GM13976 (cell line): ENCODE measurements at regions not wholly inside any gene's neighbourhood (a gene's known extent, or its start where the extent isn't known, plus 50 kb on each side); places are given as distances from the start of the nearest gene placed in this dataset.

Experiments used
- DNase-seq: peaks from one replicate; pipeline ENCODE4 v3.0.0; 2012; ENCODE audit warnings: low spot score
- in situ Hi-C: fragments of 300-500 bp; cut with MboI; formaldehyde crosslinking; loops from one replicate; pipeline ENCODE4 v1.12.0; 2022; ENCODE audit warnings: low sequenced_read_pairs, mixed read lengths, inconsistent platforms; ENCODE audit not compliant: unreplicated experiment
- TF ChIP-seq, protein P1 (sequence below): IDR thresholded peaks from 2 replicates; pipeline ENCODE4 v1.5.1; 2012; ENCODE audit warnings: borderline replicate concordance, mild to moderate bottlenecking; ENCODE audit not compliant: insufficient read depth; ENCODE audit errors: extremely low read depth, missing control alignments, control extremely low read depth

DNA sequence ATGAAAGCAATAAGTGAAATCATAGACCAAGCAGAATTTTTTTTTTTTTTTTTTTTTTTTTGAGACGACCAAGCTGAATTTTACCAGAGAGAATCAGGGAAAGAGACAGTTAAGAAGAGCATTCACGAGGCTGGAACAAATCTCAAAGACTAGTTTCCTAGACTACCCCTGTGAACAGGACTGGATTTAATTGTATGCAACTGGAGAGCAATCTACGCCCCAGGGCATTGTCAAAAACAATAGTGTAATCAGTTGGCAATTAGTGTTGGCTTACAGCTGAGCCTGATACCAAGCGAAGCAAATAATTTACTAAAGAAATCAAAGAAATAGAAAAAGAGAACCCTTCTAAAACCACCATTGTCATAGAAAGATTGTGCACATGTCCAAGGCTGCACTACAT lies 232.9 kb upstream of the CPNE8 start:
- no peak for DNase-seq
- in situ Hi-C loops: no loop called here
- TF ChIP-seq, protein P1, sequence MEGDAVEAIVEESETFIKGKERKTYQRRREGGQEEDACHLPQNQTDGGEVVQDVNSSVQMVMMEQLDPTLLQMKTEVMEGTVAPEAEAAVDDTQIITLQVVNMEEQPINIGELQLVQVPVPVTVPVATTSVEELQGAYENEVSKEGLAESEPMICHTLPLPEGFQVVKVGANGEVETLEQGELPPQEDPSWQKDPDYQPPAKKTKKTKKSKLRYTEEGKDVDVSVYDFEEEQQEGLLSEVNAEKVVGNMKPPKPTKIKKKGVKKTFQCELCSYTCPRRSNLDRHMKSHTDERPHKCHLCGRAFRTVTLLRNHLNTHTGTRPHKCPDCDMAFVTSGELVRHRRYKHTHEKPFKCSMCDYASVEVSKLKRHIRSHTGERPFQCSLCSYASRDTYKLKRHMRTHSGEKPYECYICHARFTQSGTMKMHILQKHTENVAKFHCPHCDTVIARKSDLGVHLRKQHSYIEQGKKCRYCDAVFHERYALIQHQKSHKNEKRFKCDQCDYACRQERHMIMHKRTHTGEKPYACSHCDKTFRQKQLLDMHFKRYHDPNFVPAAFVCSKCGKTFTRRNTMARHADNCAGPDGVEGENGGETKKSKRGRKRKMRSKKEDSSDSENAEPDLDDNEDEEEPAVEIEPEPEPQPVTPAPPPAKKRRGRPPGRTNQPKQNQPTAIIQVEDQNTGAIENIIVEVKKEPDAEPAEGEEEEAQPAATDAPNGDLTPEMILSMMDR: no peak

DNA sequence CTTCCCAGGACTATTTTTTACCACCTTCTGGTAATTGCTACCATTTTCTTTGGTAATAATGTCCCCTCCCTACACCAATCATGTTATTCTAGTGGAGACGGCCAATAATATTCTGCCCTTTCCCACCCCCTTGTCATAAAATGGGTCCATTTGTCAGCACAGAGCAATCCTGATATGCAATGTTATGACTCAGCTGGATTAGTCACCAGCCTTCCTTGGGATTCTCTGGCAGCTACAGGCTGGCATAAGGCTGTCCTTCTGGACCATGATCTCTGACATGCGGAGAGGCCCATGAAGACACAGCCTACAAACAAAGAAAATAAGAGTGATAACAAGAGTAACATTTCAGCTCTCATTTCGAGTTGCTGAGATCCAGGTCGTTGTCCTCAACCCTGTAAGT lies 222.0 kb upstream of the CPNE8 start:
- TF ChIP-seq, protein P1: no peak
- no peak for DNase-seq
- in situ Hi-C loops: no loop called here

DNA sequence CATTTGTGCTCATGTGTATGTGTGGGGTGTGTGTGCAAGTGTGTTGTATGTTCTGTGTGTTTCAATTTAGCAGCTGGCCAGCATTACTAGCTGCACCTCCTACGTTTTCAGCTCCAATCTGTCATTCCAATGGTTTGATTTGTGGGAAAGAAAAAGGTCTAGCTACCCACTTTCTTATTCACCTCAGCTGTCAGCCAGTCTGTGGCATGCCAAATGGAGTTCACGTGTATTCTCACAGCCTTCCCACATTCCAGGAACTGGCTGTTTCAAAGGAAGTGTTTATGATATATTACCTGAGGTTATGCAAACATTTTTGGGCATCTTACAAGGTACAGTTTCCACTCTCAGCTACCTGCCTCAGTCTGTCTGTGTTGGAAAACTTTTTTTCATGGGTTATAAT lies 220.2 kb upstream of the CPNE8 start:
- TF ChIP-seq, protein P1: no peak
- DNase-seq: no peak
- in situ Hi-C loops: no loop called here

DNA sequence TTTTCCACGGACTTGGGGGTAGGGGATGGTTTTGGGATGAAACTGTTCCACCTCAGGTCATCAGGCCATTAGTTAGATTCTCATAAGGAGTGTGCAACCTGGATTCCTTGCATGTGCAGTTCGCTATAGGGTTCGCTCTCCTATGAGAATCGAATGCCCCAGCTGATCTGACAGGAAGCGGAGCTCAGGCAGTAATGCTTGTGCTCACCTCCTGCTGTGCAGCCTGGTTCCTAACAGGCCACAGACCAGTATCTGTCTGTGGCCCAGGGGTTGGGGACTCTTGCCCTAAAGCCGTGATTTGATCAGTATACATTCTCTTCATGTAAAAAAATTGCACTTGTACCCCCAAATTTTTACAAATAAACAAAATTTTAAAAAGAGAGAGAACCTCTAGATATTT lies 219.4 kb upstream of the CPNE8 start:
- in situ Hi-C loops: loop anchor here (25.0 kb wide), 2 partner anchors 212 to 987 kb away; partner anchors contain the start of gene CPNE8
- TF ChIP-seq, protein P1: no peak
- no peak for DNase-seq

DNA sequence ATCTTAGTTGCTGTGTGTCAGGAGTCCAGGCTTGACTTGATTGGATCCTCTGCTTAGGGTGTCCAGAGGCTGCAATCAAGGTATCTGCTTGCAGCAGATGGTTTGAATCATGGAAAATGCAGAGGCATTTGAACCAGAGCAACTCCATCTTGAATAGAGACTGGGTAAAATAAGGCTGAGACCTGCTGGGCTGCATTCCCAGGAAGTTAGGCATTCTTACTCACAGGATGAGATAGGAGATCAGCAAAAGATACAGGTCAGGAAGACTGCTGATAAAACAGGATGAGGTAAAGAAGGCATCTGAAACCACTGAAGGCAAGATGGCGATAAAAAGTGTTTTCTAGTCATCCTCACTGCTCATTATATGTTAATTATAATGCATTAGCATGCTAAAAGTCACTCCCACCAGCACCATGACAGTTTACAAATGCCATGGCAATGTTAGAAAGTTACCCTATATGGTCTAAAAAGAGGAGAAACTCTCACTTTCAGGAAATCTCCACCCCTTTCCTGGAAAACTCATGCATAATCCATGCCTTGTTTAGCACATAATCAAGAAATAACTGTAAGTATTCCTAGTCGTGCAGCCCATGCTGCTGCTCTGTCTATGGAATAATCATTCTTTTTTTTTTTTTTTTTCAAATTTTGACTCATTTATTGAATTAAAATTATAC lies 218.3 kb upstream of the CPNE8 start:
- in situ Hi-C loops: loop anchor here (25.0 kb wide), 2 partner anchors 211 to 986 kb away; partner anchors contain the start of gene CPNE8
- DNase-seq: no peak
- TF ChIP-seq, protein P1: no peak

DNA sequence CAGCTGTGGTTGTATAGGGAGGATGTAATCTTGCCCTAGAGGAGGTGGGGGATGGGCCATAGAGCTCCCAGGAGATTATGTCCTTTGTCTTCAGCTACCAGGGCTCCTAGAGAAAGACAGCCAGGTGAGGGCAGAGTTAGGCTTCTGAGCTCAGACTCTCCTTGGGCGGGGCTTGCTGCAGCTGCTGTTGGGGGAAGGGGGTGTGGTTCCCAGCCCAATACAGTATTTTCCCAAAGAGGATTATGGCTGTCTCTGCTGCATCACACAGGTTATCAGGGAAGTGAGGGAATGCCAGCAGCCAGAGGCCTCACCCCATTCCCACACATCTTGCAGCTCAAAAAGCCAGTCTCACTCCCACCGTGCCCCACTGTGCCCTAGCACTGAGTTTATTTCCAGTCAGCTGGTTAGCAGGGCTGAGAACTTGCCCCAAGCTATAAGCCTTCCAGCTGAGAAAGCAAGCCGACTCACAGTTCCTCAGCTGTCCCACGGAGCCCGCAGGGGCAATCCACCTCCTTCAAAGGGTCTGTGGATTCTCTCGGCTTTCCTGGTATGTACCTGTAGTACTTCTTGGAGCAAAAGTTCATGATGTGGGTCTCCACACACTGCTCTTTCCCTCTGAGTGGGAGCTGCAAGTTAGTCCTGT lies 217.3 kb upstream of the CPNE8 start:
- TF ChIP-seq, protein P1: no peak
- in situ Hi-C loops: loop anchor here (25.0 kb wide), 2 partner anchors 210 to 985 kb away; partner anchors contain the start of gene CPNE8
- DNase-seq: no peak

DNA sequence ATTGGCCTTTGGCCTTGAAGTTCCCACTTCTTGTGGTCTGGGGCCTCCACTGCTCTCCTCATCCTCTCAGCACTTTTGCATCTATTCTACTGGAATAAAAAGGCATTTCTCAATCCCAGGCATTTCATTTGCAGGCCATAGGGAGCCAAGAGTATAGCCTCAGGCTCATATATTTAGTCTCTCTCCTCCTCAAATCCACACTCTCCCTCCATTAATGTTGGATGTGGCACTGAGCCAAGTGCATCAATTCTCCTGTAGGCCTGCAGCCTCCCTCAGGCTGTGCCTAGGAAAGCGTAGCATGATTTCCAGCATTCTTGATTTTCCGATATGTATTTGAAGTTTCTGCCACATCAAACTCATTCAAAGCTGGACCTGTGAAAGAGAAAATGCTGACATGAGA lies 211.5 kb upstream of the CPNE8 start:
- no peak for DNase-seq
- in situ Hi-C loops: loop anchor here (25.0 kb wide), 2 partner anchors 205 to 980 kb away; partner anchors contain the start of gene CPNE8
- TF ChIP-seq, protein P1: no peak
